GM04503 (cell line): ENCODE measurements at regions not wholly inside any gene's neighbourhood (a gene's known extent, or its start where the extent isn't known, plus 50 kb on each side); places are given as distances from the start of the nearest gene placed in this dataset.

Experiments
- DNase-seq: peaks from one replicate; pipeline ENCODE4 v3.0.0-alpha.2; 2012; ENCODE audit warnings: low read depth

GRCh38 chr3:17946619-17947018 is 204.2 kb upstream of the TBC1D5 start:
- no peak for DNase-seq

- no peak for DNase-seq
These were observed 203.5 kb upstream of the TBC1D5 start for GRCh38 chr3:17945799-17946399.

GRCh38 chr3:17945018-17945798 is 202.8 kb upstream of the TBC1D5 start:
- peak; percentile 14 for DNase-seq

GRCh38 chr3:17942856-17943255 is 200.4 kb upstream of the TBC1D5 start:
- peak; percentile 11 for DNase-seq

GRCh38 chr3:17941766-17942165 is 199.3 kb upstream of the TBC1D5 start:
- DNase-seq: peak; percentile 4

- no peak for DNase-seq
These were observed 198.7 kb upstream of the TBC1D5 start for GRCh38 chr3:17941152-17941551.

- DNase-seq: no peak
These were observed 196.7 kb upstream of the TBC1D5 start for GRCh38 chr3:17939157-17939556.

- no peak for DNase-seq
These were observed 195.9 kb upstream of the TBC1D5 start for GRCh38 chr3:17938313-17938712.

- DNase-seq: no peak
These were observed 194.5 kb upstream of the TBC1D5 start for GRCh38 chr3:17936736-17937480.

- DNase-seq: no peak
These were observed 192.8 kb upstream of the TBC1D5 start for GRCh38 chr3:17935222-17935621.

GRCh38 chr3:17932136-17932771 is 189.8 kb upstream of the TBC1D5 start:
- DNase-seq: no peak

GRCh38 chr3:17931131-17931530 is 188.7 kb upstream of the TBC1D5 start:
- DNase-seq: no peak

- no peak for DNase-seq
These were observed 186.2 kb upstream of the TBC1D5 start for GRCh38 chr3:17928502-17929145.

GRCh38 chr3:17927036-17927435 is 184.6 kb upstream of the TBC1D5 start:
- no peak for DNase-seq

GRCh38 chr3:17915341-17915740 is 172.9 kb upstream of the TBC1D5 start:
- no peak for DNase-seq

- DNase-seq: no peak
These were observed 170.9 kb upstream of the TBC1D5 start for GRCh38 chr3:17913359-17913758.

GRCh38 chr3:17911986-17912760 is 169.7 kb upstream of the TBC1D5 start:
- DNase-seq: no peak

GRCh38 chr3:17910922-17911321 is 168.5 kb upstream of the TBC1D5 start:
- no peak for DNase-seq

GRCh38 chr3:17909714-17910113 is 167.3 kb upstream of the TBC1D5 start:
- no peak for DNase-seq

GRCh38 chr3:17908399-17909191 is 166.2 kb upstream of the TBC1D5 start:
- DNase-seq: no peak
